ENCODE measurements at regions not wholly inside any gene's neighbourhood (a gene's known extent, or its start where the extent isn't known, plus 50 kb on each side); places are given as distances from the start of the nearest gene placed in this dataset.

DNA sequence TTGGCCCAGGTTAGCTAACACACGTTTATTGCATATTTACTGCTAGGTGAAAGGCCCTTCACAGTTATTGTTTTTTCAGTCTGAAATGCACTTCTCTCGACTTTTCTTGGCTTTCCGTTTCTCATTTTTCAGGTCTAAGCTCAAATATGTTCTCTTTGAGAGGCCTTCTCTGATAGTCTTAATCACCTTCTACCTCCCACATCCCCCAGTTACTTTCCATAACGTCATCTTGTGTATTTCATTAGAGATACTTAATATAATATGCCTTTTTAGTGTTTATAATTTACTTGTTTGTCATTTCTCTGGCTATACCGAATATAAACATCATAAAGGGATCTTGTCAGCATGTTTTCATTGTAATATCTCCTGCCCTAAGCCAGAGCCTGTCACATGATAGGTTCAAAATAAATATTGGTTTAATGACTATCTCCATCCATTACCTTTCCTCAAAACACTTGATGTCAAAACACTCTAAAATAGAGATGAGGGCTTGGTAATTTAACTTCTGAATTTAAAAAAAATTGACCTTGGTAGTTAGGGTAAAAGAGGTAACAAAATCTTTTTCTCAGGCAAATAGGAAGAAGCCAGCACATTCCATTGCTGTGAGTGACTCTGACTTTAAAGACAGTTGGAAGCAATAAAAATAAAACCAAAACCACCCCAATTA is 168.6 kb upstream of the RFC3 start:
- H3K9ac ChIP-seq (ENCODE audit: control insufficient read depth, insufficient read depth, low read length) = no peak overlapping the region
- in situ Hi-C loops (cut with MboI) = no loop called here
- no TSS peak for BruUV-seq (replicated peaks)
- no peaks in the 10 kb centered on the region for H3K36me3 ChIP-seq (ENCODE audit: control insufficient read depth in 2 of 2, insufficient read depth in 2 of 2, low read length in 1 of 2)
- ATAC-seq = no peak
- intact Hi-C loops (cut with micrococcal nuclease; ENCODE audit: unreplicated experiment) = no loop called here
- ChIA-PET SMC1A (ENCODE audit: uncharacterized antibody, unreplicated experiment) (interaction anchor here (1.0 kb wide), 1 partner anchor 31 kb away, joined by 3 read pairs; no protein-coding TSS in a partner anchor), CTCF (interaction anchor here (1.5 kb wide), 1 partner anchor 10 kb away, joined by 5 read pairs; no protein-coding TSS in a partner anchor), RAD21 (ENCODE audit: unreplicated experiment) (no interaction called here), POLR2A (no interaction called here)
- H3K27ac ChIP-seq (ENCODE audit: control insufficient read depth, insufficient read depth) = no peak overlapping the region
- WGBS (ENCODE audit: insufficient coverage, insufficient replicate concordance, low lambda C conversion rate, missing lambda C conversion rate) = 70% methylated on average over 5 of the region's 5 CpGs
- no peaks in the 10 kb centered on the region for H3K79me2 ChIP-seq (ENCODE audit: control insufficient read depth, insufficient read depth, low read length)
- FAIRE-seq = no peak
- no peak for TF ChIP-seq EED (IDR thresholded peaks at IDR 0.05; ENCODE audit: low read depth)
- no peak for TF ChIP-seq SIN3A (IDR thresholded peaks at IDR 0.05; ENCODE audit: low read depth, low read length)
- no peak for TF ChIP-seq TAF1 (IDR thresholded peaks at IDR 0.05; ENCODE audit: borderline replicate concordance, low read depth, low read length)
- no peak for TF ChIP-seq LARP7 (IDR thresholded peaks at IDR 0.05)
- TF ChIP-seq, protein P1, sequence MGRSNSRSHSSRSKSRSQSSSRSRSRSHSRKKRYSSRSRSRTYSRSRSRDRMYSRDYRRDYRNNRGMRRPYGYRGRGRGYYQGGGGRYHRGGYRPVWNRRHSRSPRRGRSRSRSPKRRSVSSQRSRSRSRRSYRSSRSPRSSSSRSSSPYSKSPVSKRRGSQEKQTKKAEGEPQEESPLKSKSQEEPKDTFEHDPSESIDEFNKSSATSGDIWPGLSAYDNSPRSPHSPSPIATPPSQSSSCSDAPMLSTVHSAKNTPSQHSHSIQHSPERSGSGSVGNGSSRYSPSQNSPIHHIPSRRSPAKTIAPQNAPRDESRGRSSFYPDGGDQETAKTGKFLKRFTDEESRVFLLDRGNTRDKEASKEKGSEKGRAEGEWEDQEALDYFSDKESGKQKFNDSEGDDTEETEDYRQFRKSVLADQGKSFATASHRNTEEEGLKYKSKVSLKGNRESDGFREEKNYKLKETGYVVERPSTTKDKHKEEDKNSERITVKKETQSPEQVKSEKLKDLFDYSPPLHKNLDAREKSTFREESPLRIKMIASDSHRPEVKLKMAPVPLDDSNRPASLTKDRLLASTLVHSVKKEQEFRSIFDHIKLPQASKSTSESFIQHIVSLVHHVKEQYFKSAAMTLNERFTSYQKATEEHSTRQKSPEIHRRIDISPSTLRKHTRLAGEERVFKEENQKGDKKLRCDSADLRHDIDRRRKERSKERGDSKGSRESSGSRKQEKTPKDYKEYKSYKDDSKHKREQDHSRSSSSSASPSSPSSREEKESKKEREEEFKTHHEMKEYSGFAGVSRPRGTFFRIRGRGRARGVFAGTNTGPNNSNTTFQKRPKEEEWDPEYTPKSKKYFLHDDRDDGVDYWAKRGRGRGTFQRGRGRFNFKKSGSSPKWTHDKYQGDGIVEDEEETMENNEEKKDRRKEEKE (IDR thresholded peaks at IDR 0.05) = no peak
- TF ChIP-seq YY1 (IDR thresholded peaks at IDR 0.05; ENCODE audit: low read depth, low read length) = no peak
- no peak for TF ChIP-seq TCF3 (IDR thresholded peaks at IDR 0.05; ENCODE audit: borderline replicate concordance, insufficient read depth, low read depth, low read length)
- TF ChIP-seq CHD2 (IDR thresholded peaks at IDR 0.05; ENCODE audit: borderline replicate concordance, low read depth, low read length) = no peak
- TF ChIP-seq, protein P2, sequence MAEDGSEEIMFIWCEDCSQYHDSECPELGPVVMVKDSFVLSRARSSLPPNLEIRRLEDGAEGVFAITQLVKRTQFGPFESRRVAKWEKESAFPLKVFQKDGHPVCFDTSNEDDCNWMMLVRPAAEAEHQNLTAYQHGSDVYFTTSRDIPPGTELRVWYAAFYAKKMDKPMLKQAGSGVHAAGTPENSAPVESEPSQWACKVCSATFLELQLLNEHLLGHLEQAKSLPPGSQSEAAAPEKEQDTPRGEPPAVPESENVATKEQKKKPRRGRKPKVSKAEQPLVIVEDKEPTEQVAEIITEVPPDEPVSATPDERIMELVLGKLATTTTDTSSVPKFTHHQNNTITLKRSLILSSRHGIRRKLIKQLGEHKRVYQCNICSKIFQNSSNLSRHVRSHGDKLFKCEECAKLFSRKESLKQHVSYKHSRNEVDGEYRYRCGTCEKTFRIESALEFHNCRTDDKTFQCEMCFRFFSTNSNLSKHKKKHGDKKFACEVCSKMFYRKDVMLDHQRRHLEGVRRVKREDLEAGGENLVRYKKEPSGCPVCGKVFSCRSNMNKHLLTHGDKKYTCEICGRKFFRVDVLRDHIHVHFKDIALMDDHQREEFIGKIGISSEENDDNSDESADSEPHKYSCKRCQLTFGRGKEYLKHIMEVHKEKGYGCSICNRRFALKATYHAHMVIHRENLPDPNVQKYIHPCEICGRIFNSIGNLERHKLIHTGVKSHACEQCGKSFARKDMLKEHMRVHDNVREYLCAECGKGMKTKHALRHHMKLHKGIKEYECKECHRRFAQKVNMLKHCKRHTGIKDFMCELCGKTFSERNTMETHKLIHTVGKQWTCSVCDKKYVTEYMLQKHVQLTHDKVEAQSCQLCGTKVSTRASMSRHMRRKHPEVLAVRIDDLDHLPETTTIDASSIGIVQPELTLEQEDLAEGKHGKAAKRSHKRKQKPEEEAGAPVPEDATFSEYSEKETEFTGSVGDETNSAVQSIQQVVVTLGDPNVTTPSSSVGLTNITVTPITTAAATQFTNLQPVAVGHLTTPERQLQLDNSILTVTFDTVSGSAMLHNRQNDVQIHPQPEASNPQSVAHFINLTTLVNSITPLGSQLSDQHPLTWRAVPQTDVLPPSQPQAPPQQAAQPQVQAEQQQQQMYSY (CRISPR knock-in tag; IDR thresholded peaks at IDR 0.05) = no peak
- no peak for TF ChIP-seq SIX5 (IDR thresholded peaks at IDR 0.05; ENCODE audit: low read depth, low read length, severe bottlenecking)
- no peak for TF ChIP-seq SPI1 (IDR thresholded peaks at IDR 0.05; ENCODE audit: borderline replicate concordance, insufficient read depth, low read depth, low read length)
- TF ChIP-seq SMAD5 (IDR thresholded peaks at IDR 0.05; ENCODE audit: low read depth) = no peak
- DNase-seq (ENCODE audit: low read depth, low spot score) = no peak
- H3K27me3 ChIP-seq (replicated peaks in 1 of 2; ENCODE audit: control insufficient read depth in 2 of 2, insufficient read depth in 2 of 2, low read length in 1 of 2) = no peaks in the 10 kb centered on the region
- no peak overlapping the region for H3K4me3 ChIP-seq
- no peak overlapping the region for H2AFZ ChIP-seq (ENCODE audit: control insufficient read depth, low read depth, low read length)
- H3K9me3 ChIP-seq (replicated peaks; ENCODE audit: control insufficient read depth, insufficient read depth, low read length) = no peaks in the 10 kb centered on the region
- no peaks in the 10 kb centered on the region for H4K20me1 ChIP-seq (ENCODE audit: control insufficient read depth, insufficient read depth)
- no peaks in the 10 kb centered on the region for H3K4me1 ChIP-seq (ENCODE audit: control insufficient read depth, insufficient read depth, low read length)
- no peak overlapping the region for H3K4me2 ChIP-seq (ENCODE audit: control insufficient read depth, insufficient read depth)

All from GM12878 (cell line).